ENCODE measurements at regions not wholly inside any gene's neighbourhood (a gene's known extent, or its start where the extent isn't known, plus 50 kb on each side); places are given as distances from the start of the nearest gene placed in this dataset.

- no peak for TF ChIP-seq CTCF (conservative IDR thresholded peaks at IDR 0.05 in 1 of 2, IDR thresholded peaks at IDR 0.05 in 1 of 2; ENCODE audit: low read depth in 1 of 2, low read length in 2 of 2)
- no peak for TF ChIP-seq EZH2 (IDR thresholded peaks at IDR 0.05; ENCODE audit: low read length, missing control alignments)
Observed at GRCh38 chr18:73900106-73900835, 247.4 kb downstream of the FBXO15 start.

Data from fibroblast of lung (primary cell).